Thymus (tissue), 11 donors: ENCODE measurements at regions not wholly inside any gene's neighbourhood (a gene's known extent, or its start where the extent isn't known, plus 50 kb on each side); places are given as distances from the start of the nearest gene placed in this dataset.

ENCODE experiments used
- DNase-seq, 9 donors: peaks; one replicate each; pipeline ENCODE4 v3.0.0-alpha.2; 2013; ENCODE audit warnings: low spot score in 9 of 9, low read depth in 6 of 9, missing footprints in 1 of 9
- H3K27ac ChIP-seq, 2 donors: one replicate each; pipeline ENCODE4 v1.5.1; 2013; ENCODE audit warnings: control low read depth in 1 of 2, low read depth in 1 of 2, low read length in 1 of 2, mild to moderate bottlenecking in 1 of 2, moderate library complexity in 1 of 2
- H3K27me3 ChIP-seq, 2 donors: one replicate each; pipeline ENCODE4 v1.5.1; 2013; ENCODE audit warnings: low read length in 1 of 2; ENCODE audit not compliant: control insufficient read depth in 2 of 2, insufficient read depth in 1 of 2
- H3K36me3 ChIP-seq, 2 donors: one replicate each; pipeline ENCODE4 v1.5.1; 2013; ENCODE audit warnings: low read length in 1 of 2, mild to moderate bottlenecking in 1 of 2, moderate library complexity in 1 of 2; ENCODE audit not compliant: control insufficient read depth in 2 of 2, insufficient read depth in 2 of 2
- H3K4me1 ChIP-seq, 2 donors: one replicate each; pipeline ENCODE4 v1.5.1; 2013; ENCODE audit warnings: low read length in 2 of 2; ENCODE audit not compliant: control insufficient read depth in 2 of 2, insufficient read depth in 2 of 2
- H3K4me3 ChIP-seq, 2 donors: one replicate each; pipeline ENCODE4 v1.5.1; 2013; ENCODE audit warnings: low read length in 2 of 2, control low read depth in 1 of 2, mild to moderate bottlenecking in 1 of 2
- H3K9me3 ChIP-seq, 2 donors: one replicate each; pipeline ENCODE4 v1.5.1; 2013; ENCODE audit warnings: low read length in 1 of 2, mild to moderate bottlenecking in 1 of 2; ENCODE audit not compliant: control insufficient read depth in 2 of 2, insufficient read depth in 1 of 2
- WGBS: extraction: QIAGEN DNeasy Blood & Tissue Kit; methylation state at CpG from one replicate; pipeline ENCODE4 v1.1.7; 2013; 5-methylcytosine and 5-hydroxymethylcytosine counted together
- donor health status: healthy.

DNA sequence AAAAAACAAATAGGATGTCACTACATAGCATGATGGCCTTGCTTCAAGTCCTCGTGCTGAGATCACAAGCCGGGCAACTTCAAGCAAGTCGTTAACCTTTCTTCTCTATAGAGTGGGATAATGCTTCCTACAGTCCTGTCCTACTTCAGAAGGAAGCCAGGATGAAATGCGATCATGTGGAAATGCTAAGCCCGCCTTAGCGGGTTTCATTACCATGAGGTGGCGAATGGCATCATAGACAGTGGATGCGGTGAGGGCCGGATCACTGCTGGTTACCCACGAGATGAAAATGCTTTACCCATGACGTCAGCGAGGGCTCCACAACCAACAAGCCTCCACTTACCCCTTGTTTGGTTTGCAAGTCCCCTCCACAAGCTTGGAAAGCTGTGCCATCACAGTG is 206.4 kb downstream of the TBXT start:
- Histone ChIP-seq H3K27ac (no peak overlapping the region), H3K36me3 (no peaks in the 10 kb centered on the region), H3K4me1 (no peaks in the 10 kb centered on the region), H3K27me3 (no peaks in the 10 kb centered on the region), H3K9me3 (no peaks in the 10 kb centered on the region), H3K4me3 (no peak overlapping the region)
- 88% methylated on average over 12 of the region's 12 CpGs for WGBS
- DNase-seq: no peak

DNA sequence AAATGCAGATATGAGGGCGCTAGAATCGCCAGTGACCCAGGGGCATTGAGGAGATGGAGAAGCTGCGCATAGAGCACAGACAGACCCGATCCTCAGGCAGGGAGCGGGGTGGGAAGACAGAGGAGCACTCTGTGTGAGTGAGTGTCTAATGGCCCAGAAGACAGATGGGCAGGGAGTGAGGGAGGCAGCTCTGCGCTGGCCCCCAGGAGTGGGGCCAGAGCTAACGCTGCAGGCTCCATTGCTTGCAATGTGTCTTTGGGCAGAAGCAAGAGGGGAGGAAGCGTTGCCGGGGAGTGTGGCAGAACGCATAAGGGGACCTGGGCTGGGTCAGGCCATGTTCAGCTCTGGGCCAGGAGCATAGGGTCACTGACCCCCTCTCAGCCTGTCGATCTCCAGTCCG is 207.0 kb downstream of the TBXT start:
- H3K4me1 ChIP-seq: no peaks in the 10 kb centered on the region
- H3K9me3 ChIP-seq: no peaks in the 10 kb centered on the region
- no peak for DNase-seq
- H3K27me3 ChIP-seq: no peaks in the 10 kb centered on the region
- H3K4me3 ChIP-seq: no peak overlapping the region
- H3K36me3 ChIP-seq: no peaks in the 10 kb centered on the region
- 92% methylated on average over 12 of the region's 12 CpGs for WGBS
- H3K27ac ChIP-seq: no peak overlapping the region

GRCh38 chr6:165959627-165960026 is 208.0 kb downstream of the TBXT start:
- H3K27ac ChIP-seq: no peak overlapping the region
- H3K36me3 ChIP-seq: no peaks in the 10 kb centered on the region
- DNase-seq: no peak
- H3K4me1 ChIP-seq: no peaks in the 10 kb centered on the region
- H3K27me3 ChIP-seq: no peaks in the 10 kb centered on the region
- 81% methylated on average over 5 of the region's 5 CpGs for WGBS
- no peaks in the 10 kb centered on the region for H3K9me3 ChIP-seq
- H3K4me3 ChIP-seq: no peak overlapping the region

- H3K27me3 ChIP-seq: no peaks in the 10 kb centered on the region
- no peaks in the 10 kb centered on the region for H3K9me3 ChIP-seq
- 78% methylated on average over 1 of the region's 1 CpG for WGBS
- no peaks in the 10 kb centered on the region for H3K36me3 ChIP-seq
- no peak overlapping the region for H3K4me3 ChIP-seq
- H3K27ac ChIP-seq: no peak overlapping the region
- no peaks in the 10 kb centered on the region for H3K4me1 ChIP-seq
- no peak for DNase-seq
Observed at GRCh38 chr6:165956874-165957273, 210.8 kb downstream of the TBXT start.

DNA sequence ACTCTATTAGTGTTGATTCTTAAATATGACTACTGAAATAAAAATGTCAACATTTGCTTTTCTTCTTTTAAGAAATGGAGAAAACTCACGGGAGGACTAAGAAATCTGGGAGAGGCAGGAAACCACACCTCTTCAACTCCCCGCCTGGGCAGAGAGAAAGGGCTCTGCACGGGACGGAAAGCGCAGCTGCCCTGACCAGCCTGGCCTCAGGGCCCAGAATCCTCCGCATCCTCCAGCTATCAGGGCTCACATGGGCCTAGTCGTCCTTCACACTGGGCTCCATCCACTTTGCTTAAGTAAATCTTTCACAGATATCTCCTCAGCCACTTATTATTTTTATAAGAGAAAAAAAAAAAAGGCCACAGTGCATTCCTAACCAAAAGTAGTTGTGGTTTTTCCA is 215.1 kb downstream of the TBXT start:
- 70% methylated on average over 7 of the region's 7 CpGs for WGBS
- DNase-seq: no peak

DNA sequence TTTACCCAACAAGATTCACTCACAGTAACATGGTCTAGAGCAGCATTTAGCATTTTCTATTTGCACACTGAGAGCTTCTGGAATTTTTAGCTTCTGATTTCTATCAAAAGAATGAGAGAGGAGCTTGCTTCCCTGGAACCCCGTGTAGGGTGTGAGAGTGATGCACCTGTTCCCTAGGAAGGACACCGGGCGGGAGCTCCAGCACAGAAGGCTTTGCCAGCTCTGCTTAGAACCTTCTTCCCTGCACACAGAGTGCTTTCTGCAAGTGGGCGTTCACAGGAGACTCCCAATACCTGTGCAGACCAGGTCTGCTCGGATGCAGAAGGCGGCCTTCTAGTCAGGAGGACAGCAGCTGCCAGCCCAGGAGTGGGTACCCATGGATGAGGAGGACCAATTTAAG is 217.3 kb downstream of the TBXT start:
- Histone ChIP-seq H3K27ac (no peak overlapping the region), H3K4me3 (no peak overlapping the region), H3K4me1 (no peaks in the 10 kb centered on the region), H3K9me3 (no peaks in the 10 kb centered on the region), H3K36me3 (no peaks in the 10 kb centered on the region), H3K27me3 (no peaks in the 10 kb centered on the region)
- 94% methylated on average over 6 of the region's 6 CpGs for WGBS
- DNase-seq: no peak

More for the DNA sequence above, 215.1 kb downstream of the TBXT start:
- Histone ChIP-seq H3K4me3 (no peak overlapping the region), H3K27me3 (no peaks in the 10 kb centered on the region), H3K4me1 (no peaks in the 10 kb centered on the region), H3K36me3 (no peaks in the 10 kb centered on the region), H3K27ac (no peak overlapping the region), H3K9me3 (no peaks in the 10 kb centered on the region)

DNA sequence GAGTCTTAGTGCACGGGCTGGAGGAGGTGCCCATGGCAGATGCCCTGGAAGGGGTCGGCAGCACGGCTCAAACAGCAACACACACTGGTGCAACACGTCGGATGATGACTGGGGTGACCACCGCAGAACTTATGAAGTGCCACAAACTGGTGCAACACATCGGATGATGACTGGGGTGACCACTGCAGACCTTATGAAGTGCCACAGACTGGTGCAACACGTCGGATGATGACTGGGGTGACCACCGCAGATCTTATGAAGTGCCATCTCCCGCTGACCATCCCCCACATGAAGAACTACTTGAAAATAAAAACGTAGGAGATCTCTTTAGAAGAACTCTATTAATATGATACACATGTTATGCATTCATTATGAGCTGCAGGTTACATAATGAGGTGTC is 218.3 kb downstream of the TBXT start:
- no peak overlapping the region for H3K27ac ChIP-seq
- WGBS: 96% methylated on average over 12 of the region's 12 CpGs
- no peaks in the 10 kb centered on the region for H3K36me3 ChIP-seq
- no peak for DNase-seq
- H3K27me3 ChIP-seq: no peaks in the 10 kb centered on the region
- no peaks in the 10 kb centered on the region for H3K9me3 ChIP-seq
- H3K4me3 ChIP-seq: no peak overlapping the region
- no peaks in the 10 kb centered on the region for H3K4me1 ChIP-seq

GRCh38 chr6:165944002-165944466 is 223.6 kb downstream of the TBXT start:
- WGBS: 90% methylated on average over 2 of the region's 2 CpGs
- Histone ChIP-seq H3K27ac (no peak overlapping the region), H3K4me1 (no peaks in the 10 kb centered on the region), H3K36me3 (no peaks in the 10 kb centered on the region), H3K4me3 (no peak overlapping the region), H3K9me3 (no peaks in the 10 kb centered on the region), H3K27me3 (no peaks in the 10 kb centered on the region)
- DNase-seq: no peak

- 87% methylated on average over 4 of the region's 4 CpGs for WGBS
- no peaks in the 10 kb centered on the region for H3K36me3 ChIP-seq
- H3K9me3 ChIP-seq: no peaks in the 10 kb centered on the region
- H3K4me1 ChIP-seq: no peaks in the 10 kb centered on the region
- H3K27ac ChIP-seq: no peak overlapping the region
- H3K27me3 ChIP-seq: no peaks in the 10 kb centered on the region
- no peak overlapping the region for H3K4me3 ChIP-seq
- DNase-seq: no peak
Observed at GRCh38 chr6:165941786-165942185, 225.9 kb downstream of the TBXT start.

GRCh38 chr6:165941249-165941775 is 226.3 kb downstream of the TBXT start:
- H3K27ac ChIP-seq: no peak overlapping the region
- no peak for DNase-seq
- no peak overlapping the region for H3K4me3 ChIP-seq
- no peaks in the 10 kb centered on the region for H3K27me3 ChIP-seq
- 92% methylated on average over 5 of the region's 5 CpGs for WGBS
- no peaks in the 10 kb centered on the region for H3K36me3 ChIP-seq
- H3K9me3 ChIP-seq: no peaks in the 10 kb centered on the region
- no peaks in the 10 kb centered on the region for H3K4me1 ChIP-seq
